ENCODE measurements at regions not wholly inside any gene's neighbourhood (a gene's known extent, or its start where the extent isn't known, plus 50 kb on each side); places are given as distances from the start of the nearest gene placed in this dataset.
A peak's percentile ranks its signal among the peaks of the same experiment; 100 is the strongest.

DNA sequence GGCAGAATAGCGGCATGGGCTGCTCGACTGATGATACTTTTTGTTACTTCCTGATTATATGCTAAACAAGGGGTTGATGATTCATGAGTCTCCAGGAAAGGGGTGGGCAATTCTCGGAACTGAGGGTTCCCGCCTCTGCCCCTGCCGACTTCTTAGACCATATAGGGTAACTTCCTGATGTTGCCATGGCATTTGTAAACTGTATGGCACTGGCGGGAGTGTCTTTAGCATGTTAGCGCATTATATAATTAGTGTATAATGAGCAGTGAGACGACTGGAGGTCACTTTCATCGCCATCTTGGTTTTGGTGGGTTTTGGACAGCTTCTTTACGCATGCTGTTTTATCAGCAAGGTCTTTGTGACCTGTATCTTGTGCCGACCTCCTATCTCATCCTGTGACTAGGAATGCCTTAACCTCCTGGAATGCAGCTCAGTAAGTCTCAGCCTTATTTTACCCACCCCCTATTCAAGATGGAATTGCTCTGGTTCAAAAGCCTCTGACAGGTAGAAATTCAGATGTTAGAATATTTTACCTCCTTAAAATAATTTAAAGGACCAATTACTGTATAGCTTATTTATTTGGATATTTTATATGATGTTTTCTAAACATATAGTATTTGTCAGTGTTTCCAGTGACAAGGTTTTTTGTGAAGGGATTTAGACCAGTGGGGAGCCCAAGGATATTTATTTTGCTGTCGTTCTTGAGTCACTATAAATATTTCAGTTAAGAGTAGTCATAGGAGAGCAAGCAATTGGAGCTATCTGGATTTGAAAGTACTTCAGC lies 90.1 kb upstream of the PIK3CG start:
- Histone ChIP-seq H3K36me3 (ENCODE audit: control insufficient read depth in 5 of 5, insufficient read depth in 5 of 5, low read length in 5 of 5) (no peaks in the 10 kb centered on the region), H3K27ac (ENCODE audit: low read depth, low read length) (no peak overlapping the region), H3K4me1 (ENCODE audit: control insufficient read depth in 5 of 5, insufficient read depth in 5 of 5, low read length in 5 of 5) (no peaks in the 10 kb centered on the region), H3K27me3 (ENCODE audit: control insufficient read depth in 5 of 5, insufficient read depth in 4 of 5, low read length in 5 of 5) (no peaks in the 10 kb centered on the region), H3K9ac (ENCODE audit: low read length in 5 of 5) (no peak overlapping the region), H3K9me3 (ENCODE audit: control insufficient read depth in 5 of 5, low read length in 5 of 5) (no peaks in the 10 kb centered on the region), H3K4me3 (ENCODE audit: low read depth in 1 of 5, low read length in 5 of 5) (no peak overlapping the region)

DNA sequence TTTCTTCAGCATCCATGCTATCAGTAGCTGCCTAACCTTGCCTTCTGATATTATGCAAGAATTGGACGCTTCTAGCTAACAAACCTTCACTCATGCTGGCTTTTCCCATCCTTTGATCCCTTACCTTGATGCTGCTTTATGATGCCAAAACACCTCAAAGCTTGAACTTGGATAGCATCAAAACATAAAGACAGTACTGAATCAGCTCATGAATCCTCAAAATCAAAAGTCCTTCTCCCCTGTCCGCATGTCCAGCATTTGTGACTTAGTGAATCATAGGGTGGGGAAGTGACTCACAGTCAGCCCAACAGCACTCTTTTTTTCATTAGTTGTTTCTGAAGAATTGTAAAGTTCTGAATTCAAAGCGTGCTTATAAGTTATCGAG lies 89.5 kb upstream of the PIK3CG start:
- H3K4me1 ChIP-seq (ENCODE audit: control insufficient read depth in 5 of 5, insufficient read depth in 5 of 5, low read length in 5 of 5), result no peaks in the 10 kb centered on the region
- H3K9me3 ChIP-seq (ENCODE audit: control insufficient read depth in 5 of 5, low read length in 5 of 5), result no peaks in the 10 kb centered on the region
- no peak overlapping the region for H3K4me3 ChIP-seq (ENCODE audit: low read depth in 1 of 5, low read length in 5 of 5)
- H3K36me3 ChIP-seq (ENCODE audit: control insufficient read depth in 5 of 5, insufficient read depth in 5 of 5, low read length in 5 of 5), result no peaks in the 10 kb centered on the region
- H3K27me3 ChIP-seq (ENCODE audit: control insufficient read depth in 5 of 5, insufficient read depth in 4 of 5, low read length in 5 of 5), result no peaks in the 10 kb centered on the region
- peak overlapping the region; percentile 21 for H3K27ac ChIP-seq (ENCODE audit: low read depth, low read length)
- no peak overlapping the region for H3K9ac ChIP-seq (ENCODE audit: low read length in 5 of 5)

DNA sequence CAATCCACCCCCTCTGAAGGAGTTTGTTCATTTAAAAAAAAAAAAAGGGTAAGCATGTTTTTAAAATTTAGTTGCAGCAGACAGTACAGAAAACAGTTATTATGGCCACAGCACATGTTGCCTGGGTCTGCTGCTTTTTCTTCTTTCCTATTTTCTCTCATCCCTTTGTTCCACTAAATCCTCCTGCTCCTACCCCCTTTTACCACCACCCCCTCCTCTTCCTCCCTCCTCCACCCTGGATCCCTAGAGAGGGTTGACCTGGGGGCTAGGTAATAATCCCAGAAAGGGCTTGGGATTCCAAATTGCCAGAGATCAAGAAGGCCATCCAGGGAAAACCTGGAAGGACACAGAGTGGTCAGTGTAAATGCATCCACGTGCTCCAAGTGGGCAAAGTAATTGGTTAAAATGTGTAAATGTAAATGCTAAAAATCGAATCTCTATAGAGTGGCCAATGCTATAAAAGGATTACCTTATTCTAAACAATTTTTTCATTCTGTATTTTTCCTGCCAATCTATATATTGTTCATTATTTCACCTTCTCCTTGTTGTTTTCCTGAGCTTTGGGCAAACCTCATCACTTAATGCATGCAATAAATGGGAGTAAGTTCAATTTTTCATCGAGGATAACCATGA lies 89.0 kb upstream of the PIK3CG start:
- no peaks in the 10 kb centered on the region for H3K9me3 ChIP-seq (ENCODE audit: control insufficient read depth in 5 of 5, low read length in 5 of 5)
- H3K4me3 ChIP-seq (ENCODE audit: low read depth in 1 of 5, low read length in 5 of 5), result no peak overlapping the region
- H3K27me3 ChIP-seq (ENCODE audit: control insufficient read depth in 5 of 5, insufficient read depth in 4 of 5, low read length in 5 of 5), result no peaks in the 10 kb centered on the region
- H3K27ac ChIP-seq (ENCODE audit: low read depth, low read length), result no peak overlapping the region
- H3K4me1 ChIP-seq (ENCODE audit: control insufficient read depth in 5 of 5, insufficient read depth in 5 of 5, low read length in 5 of 5), result no peaks in the 10 kb centered on the region
- H3K9ac ChIP-seq (ENCODE audit: low read length in 5 of 5), result no peak overlapping the region
- no peaks in the 10 kb centered on the region for H3K36me3 ChIP-seq (ENCODE audit: control insufficient read depth in 5 of 5, insufficient read depth in 5 of 5, low read length in 5 of 5)

DNA sequence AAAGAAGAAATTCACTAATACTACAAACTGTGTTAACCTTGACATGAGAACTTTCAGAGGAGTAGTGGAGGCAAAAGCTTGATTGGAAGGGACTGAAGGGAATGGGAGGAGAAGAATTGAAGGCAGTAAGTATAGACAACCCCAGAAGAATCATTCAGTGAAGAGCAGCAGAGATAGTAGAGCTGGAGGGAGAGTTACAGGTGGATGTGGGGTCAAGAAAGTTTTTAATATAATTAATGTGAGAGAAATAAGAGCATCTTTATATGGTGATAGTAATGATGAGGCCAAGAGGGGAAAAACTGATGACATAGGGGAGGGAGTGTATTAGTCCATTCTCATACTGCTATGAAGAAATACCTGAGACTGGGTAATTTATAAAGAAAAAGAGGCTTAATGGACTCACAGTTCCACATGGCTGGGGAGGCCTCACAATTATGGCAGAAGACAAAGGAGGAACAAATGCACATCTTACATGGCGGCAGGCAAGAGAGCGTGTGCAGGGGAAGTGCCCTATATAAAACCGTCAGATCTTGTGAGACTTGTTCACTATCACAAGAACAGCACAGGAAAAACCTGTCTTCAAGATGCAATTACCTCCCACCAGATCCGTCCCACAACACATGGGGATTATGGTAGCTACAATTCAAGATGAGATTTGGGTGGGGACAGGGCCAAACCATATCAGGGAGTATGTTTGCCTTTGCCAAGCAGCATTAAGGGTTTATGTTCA lies 88.3 kb upstream of the PIK3CG start:
- no peaks in the 10 kb centered on the region for H3K27me3 ChIP-seq (ENCODE audit: control insufficient read depth in 5 of 5, insufficient read depth in 4 of 5, low read length in 5 of 5)
- no peak overlapping the region for H3K9ac ChIP-seq (ENCODE audit: low read length in 5 of 5)
- H3K9me3 ChIP-seq (ENCODE audit: control insufficient read depth in 5 of 5, low read length in 5 of 5), result no peaks in the 10 kb centered on the region
- H3K27ac ChIP-seq (ENCODE audit: low read depth, low read length), result no peak overlapping the region
- no peaks in the 10 kb centered on the region for H3K36me3 ChIP-seq (ENCODE audit: control insufficient read depth in 5 of 5, insufficient read depth in 5 of 5, low read length in 5 of 5)
- no peaks in the 10 kb centered on the region for H3K4me1 ChIP-seq (ENCODE audit: control insufficient read depth in 5 of 5, insufficient read depth in 5 of 5, low read length in 5 of 5)
- H3K4me3 ChIP-seq (ENCODE audit: low read depth in 1 of 5, low read length in 5 of 5), result no peak overlapping the region

DNA sequence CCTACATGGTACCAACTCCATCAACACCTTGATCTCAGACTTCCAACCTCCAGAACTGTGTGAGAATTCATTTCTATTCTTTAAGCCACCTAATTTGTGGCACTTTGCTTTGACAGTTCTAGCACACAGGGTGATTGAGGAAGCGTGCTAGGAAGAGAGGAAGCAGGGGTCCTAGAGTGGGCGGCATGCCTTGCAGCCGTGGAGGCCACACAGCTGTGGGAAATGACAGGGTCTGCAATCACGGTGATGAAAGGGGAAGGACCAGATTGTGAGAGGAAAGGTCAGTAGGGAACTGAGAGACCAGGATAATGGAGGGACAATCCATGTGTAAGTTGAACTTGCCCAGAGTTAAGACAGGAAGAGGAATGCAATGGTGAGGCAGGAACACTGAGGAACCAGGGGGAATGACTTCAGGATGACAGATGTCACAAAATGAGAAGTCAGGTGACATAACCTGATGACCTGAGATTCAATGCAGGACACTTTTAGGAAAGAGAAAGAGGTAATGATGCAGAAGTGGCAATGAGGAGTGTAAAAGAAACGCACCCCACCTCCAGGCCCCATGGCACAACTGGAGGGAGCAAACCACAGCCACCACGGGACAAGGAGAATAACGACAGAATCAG lies 87.3 kb upstream of the PIK3CG start:
- no peak overlapping the region for H3K9ac ChIP-seq (ENCODE audit: low read length in 5 of 5)
- no peaks in the 10 kb centered on the region for H3K9me3 ChIP-seq (ENCODE audit: control insufficient read depth in 5 of 5, low read length in 5 of 5)
- no peaks in the 10 kb centered on the region for H3K36me3 ChIP-seq (ENCODE audit: control insufficient read depth in 5 of 5, insufficient read depth in 5 of 5, low read length in 5 of 5)
- H3K4me1 ChIP-seq (ENCODE audit: control insufficient read depth in 5 of 5, insufficient read depth in 5 of 5, low read length in 5 of 5), result no peaks in the 10 kb centered on the region
- H3K4me3 ChIP-seq (ENCODE audit: low read depth in 1 of 5, low read length in 5 of 5), result no peak overlapping the region
- no peaks in the 10 kb centered on the region for H3K27me3 ChIP-seq (ENCODE audit: control insufficient read depth in 5 of 5, insufficient read depth in 4 of 5, low read length in 5 of 5)
- no peak overlapping the region for H3K27ac ChIP-seq (ENCODE audit: low read depth, low read length)

DNA sequence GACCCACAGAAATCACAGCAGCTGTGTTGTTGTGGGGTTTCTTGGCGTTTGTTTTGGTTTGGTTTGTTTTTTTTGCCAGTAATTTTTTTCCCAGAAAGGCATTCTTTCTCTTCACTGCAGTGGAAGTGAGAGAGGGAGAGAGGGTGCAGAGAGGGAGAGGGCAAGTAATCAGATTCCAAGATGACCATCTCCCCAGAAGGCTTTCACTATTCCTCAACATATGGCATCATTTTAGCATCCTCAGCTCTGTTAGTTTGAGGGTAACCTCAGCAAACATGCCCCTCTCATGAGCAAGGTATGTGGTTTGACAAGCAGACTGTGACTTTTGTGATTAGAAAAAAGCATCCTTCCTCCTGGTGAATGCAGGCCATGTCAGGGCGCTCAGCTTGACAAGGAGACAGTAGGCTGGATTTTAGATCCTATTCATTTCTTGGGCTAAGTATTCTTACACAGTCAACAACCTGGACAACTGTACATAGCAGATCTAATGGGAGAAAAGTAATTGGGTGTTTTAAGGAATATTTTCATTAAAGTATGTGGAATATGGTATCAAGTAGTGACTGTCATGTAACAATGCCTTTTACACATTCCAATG lies 86.3 kb upstream of the PIK3CG start:
- Histone ChIP-seq H3K27ac (ENCODE audit: low read depth, low read length) (no peak overlapping the region), H3K27me3 (ENCODE audit: control insufficient read depth in 5 of 5, insufficient read depth in 4 of 5, low read length in 5 of 5) (no peaks in the 10 kb centered on the region), H3K36me3 (ENCODE audit: control insufficient read depth in 5 of 5, insufficient read depth in 5 of 5, low read length in 5 of 5) (no peaks in the 10 kb centered on the region), H3K9ac (ENCODE audit: low read length in 5 of 5) (no peak overlapping the region), H3K4me3 (ENCODE audit: low read depth in 1 of 5, low read length in 5 of 5) (no peak overlapping the region), H3K4me1 (ENCODE audit: control insufficient read depth in 5 of 5, insufficient read depth in 5 of 5, low read length in 5 of 5) (no peaks in the 10 kb centered on the region), H3K9me3 (ENCODE audit: control insufficient read depth in 5 of 5, low read length in 5 of 5) (no peaks in the 10 kb centered on the region)

DNA sequence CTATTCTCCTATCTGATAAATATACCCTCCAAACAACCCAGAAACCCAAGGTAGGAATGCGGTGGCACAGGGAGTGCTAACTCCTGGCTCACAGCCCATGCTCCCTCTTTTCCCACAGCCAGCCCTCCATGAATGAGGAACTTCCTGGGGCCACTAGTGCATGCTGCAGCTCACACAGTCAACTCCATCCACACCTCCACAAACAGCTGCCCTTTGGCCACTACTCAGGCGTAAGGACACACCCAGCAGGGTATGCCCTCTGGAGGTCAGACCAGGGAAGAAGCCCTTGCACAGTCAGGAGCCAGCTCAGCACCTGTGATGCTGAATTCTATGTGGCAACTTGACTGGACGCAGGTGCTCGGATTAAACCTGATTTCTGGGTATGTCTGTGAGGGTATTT lies 85.2 kb upstream of the PIK3CG start:
- H3K27ac ChIP-seq (ENCODE audit: low read depth, low read length), result no peak overlapping the region
- no peak overlapping the region for H3K4me3 ChIP-seq (ENCODE audit: low read depth in 1 of 5, low read length in 5 of 5)
- no peak overlapping the region for H3K9ac ChIP-seq (ENCODE audit: low read length in 5 of 5)
- H3K4me1 ChIP-seq (ENCODE audit: control insufficient read depth in 5 of 5, insufficient read depth in 5 of 5, low read length in 5 of 5), result no peaks in the 10 kb centered on the region
- no peaks in the 10 kb centered on the region for H3K36me3 ChIP-seq (ENCODE audit: control insufficient read depth in 5 of 5, insufficient read depth in 5 of 5, low read length in 5 of 5)
- no peaks in the 10 kb centered on the region for H3K27me3 ChIP-seq (ENCODE audit: control insufficient read depth in 5 of 5, insufficient read depth in 4 of 5, low read length in 5 of 5)
- H3K9me3 ChIP-seq (ENCODE audit: control insufficient read depth in 5 of 5, low read length in 5 of 5), result no peaks in the 10 kb centered on the region

DNA sequence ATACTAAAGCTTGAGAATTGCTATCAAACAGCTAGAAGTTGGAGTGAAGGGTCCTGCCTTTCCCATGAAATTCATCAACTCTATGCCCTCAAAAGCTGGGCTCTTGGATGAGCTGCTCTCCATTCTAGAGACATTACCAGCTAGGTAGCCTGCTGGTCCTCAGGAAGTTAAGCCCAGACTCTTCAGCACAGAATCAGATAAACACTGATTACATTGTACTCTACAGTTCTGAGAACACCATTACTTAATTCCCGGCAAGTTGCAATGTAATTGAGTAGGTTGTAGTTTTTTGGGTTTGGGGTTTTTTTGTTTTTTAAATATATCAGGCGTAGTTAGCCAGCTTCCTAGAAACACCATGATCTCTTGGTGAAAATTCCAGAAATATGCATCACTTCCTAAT lies 84.1 kb upstream of the PIK3CG start:
- Histone ChIP-seq H3K9me3 (ENCODE audit: control insufficient read depth in 5 of 5, low read length in 5 of 5) (no peaks in the 10 kb centered on the region), H3K27ac (ENCODE audit: low read depth, low read length) (no peak overlapping the region), H3K9ac (ENCODE audit: low read length in 5 of 5) (no peak overlapping the region), H3K36me3 (ENCODE audit: control insufficient read depth in 5 of 5, insufficient read depth in 5 of 5, low read length in 5 of 5) (no peaks in the 10 kb centered on the region), H3K27me3 (ENCODE audit: control insufficient read depth in 5 of 5, insufficient read depth in 4 of 5, low read length in 5 of 5) (no peaks in the 10 kb centered on the region), H3K4me1 (ENCODE audit: control insufficient read depth in 5 of 5, insufficient read depth in 5 of 5, low read length in 5 of 5) (no peaks in the 10 kb centered on the region), H3K4me3 (ENCODE audit: low read depth in 1 of 5, low read length in 5 of 5) (no peak overlapping the region)

DNA sequence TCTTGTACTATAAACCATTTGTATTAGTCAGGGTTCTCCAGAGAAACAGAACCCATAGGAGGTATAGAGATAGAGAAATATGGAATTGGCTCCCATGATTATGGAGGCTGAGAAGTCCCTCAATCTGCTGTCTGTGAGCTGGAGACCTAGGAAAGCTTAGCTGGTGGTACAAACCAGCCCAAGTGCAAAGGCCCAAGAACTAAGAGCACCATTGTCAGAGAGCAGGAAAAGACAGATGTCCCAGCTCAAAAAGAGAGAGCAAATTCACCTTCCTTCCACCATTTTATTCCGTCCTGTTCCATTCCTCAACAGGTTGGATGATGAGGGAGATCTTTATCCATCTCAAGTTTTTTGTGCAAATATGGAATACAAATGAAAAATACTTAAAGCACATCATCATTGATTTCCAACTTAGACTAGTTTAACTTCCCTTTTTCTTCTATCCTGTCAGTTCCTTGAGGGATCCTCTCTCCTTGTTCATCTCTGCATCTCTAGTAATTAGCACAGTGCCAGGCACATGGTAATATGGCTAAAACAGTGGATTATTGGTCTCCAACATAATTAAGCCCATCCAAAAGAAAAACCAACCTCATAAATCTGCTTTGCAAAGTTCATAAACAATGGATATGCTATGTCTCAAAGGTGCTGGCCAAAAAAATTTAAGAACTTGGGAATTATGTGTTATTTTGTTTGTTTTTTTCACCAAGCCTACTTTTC lies 83.1 kb upstream of the PIK3CG start:
- no peaks in the 10 kb centered on the region for H3K9me3 ChIP-seq (ENCODE audit: control insufficient read depth in 5 of 5, low read length in 5 of 5)
- H3K4me3 ChIP-seq (ENCODE audit: low read depth in 1 of 5, low read length in 5 of 5), result no peak overlapping the region
- H3K36me3 ChIP-seq (ENCODE audit: control insufficient read depth in 5 of 5, insufficient read depth in 5 of 5, low read length in 5 of 5), result no peaks in the 10 kb centered on the region
- no peak overlapping the region for H3K9ac ChIP-seq (ENCODE audit: low read length in 5 of 5)
- no peaks in the 10 kb centered on the region for H3K27me3 ChIP-seq (ENCODE audit: control insufficient read depth in 5 of 5, insufficient read depth in 4 of 5, low read length in 5 of 5)
- H3K27ac ChIP-seq (ENCODE audit: low read depth, low read length), result no peak overlapping the region
- no peaks in the 10 kb centered on the region for H3K4me1 ChIP-seq (ENCODE audit: control insufficient read depth in 5 of 5, insufficient read depth in 5 of 5, low read length in 5 of 5)
